Astrocyte (in vitro differentiated cells and primary cell): ENCODE measurements at regions not wholly inside any gene's neighbourhood (a gene's known extent, or its start where the extent isn't known, plus 50 kb on each side); places are given as distances from the start of the nearest gene placed in this dataset.

Experiments
- DNase-seq: peaks from one replicate; pipeline ENCODE4 v3.0.0-alpha.2; 2010; ENCODE audit warnings: low read depth
- FAIRE-seq: peaks from 2 replicates; lab custom pipeline; 2011; peaks lifted over from hg19 to GRCh38; lab: Jason Lieb, UNC
- H2AFZ ChIP-seq: 2 replicates; pipeline ENCODE4 v1.6.0; 2012; ENCODE audit warnings: low read depth, low read length, inconsistent platforms
- H3K27ac ChIP-seq: 2 replicates; pipeline ENCODE4 v1.5.1; 2011; ENCODE audit warnings: low read depth, low read length, inconsistent platforms
- H3K27me3 ChIP-seq: 2 replicates; pipeline ENCODE4 v1.6.0; 2011; ENCODE audit warnings: low read length, inconsistent platforms; ENCODE audit not compliant: insufficient read depth
- H3K36me3 ChIP-seq: 2 replicates; pipeline ENCODE4 v1.5.1; 2011; ENCODE audit warnings: low read length, inconsistent platforms; ENCODE audit not compliant: insufficient read depth
- H3K4me1 ChIP-seq: 2 replicates; pipeline ENCODE4 v1.5.1; 2011; ENCODE audit warnings: low read length, inconsistent platforms; ENCODE audit not compliant: insufficient read depth
- H3K4me2 ChIP-seq: 2 replicates; pipeline ENCODE4 v1.6.0; 2012; ENCODE audit warnings: low read length, inconsistent platforms
- H3K4me3 ChIP-seq: 2 replicates; pipeline ENCODE4 v1.5.1; 2011; ENCODE audit warnings: low read depth, mild to moderate bottlenecking, low read length, inconsistent platforms; ENCODE audit not compliant: insufficient read depth
- H3K79me2 ChIP-seq: 2 replicates; pipeline ENCODE4 v1.6.0; 2012; ENCODE audit warnings: mild to moderate bottlenecking, low read length, inconsistent platforms; ENCODE audit not compliant: insufficient read depth
- H3K9ac ChIP-seq: 2 replicates; pipeline ENCODE4 v1.6.0; 2012; ENCODE audit warnings: mild to moderate bottlenecking, low read length, inconsistent platforms
- H3K9me3 ChIP-seq: 2 replicates; pipeline ENCODE4 v1.5.1; 2012; ENCODE audit warnings: low read depth, mild to moderate bottlenecking, low read length, inconsistent platforms; ENCODE audit not compliant: insufficient read depth
- H4K20me1 ChIP-seq: 2 replicates; pipeline ENCODE4 v1.6.0; 2012; ENCODE audit warnings: low read length, inconsistent platforms; ENCODE audit not compliant: insufficient read depth
- H3K27ac Mint-ChIP-seq: one replicate; pipeline ENCODE4 v1.8.0; 2021; ENCODE audit warnings: mild to moderate bottlenecking, mixed read lengths; ENCODE audit not compliant: unreplicated experiment
- H3K27me3 Mint-ChIP-seq: one replicate; pipeline ENCODE4 v1.8.0; 2021; ENCODE audit warnings: low read depth, mixed read lengths; ENCODE audit not compliant: unreplicated experiment
- H3K36me3 Mint-ChIP-seq: one replicate; pipeline ENCODE4 v1.8.0; 2021; ENCODE audit warnings: low read depth, mixed read lengths; ENCODE audit not compliant: unreplicated experiment
- H3K4me1 Mint-ChIP-seq: one replicate; pipeline ENCODE4 v1.8.0; 2021; ENCODE audit warnings: low read depth, mixed read lengths; ENCODE audit not compliant: unreplicated experiment
- H3K4me3 Mint-ChIP-seq: one replicate; pipeline ENCODE4 v1.8.0; 2021; ENCODE audit warnings: mild to moderate bottlenecking, moderate library complexity, mixed read lengths; ENCODE audit not compliant: unreplicated experiment
- H3K9me3 Mint-ChIP-seq: one replicate; pipeline ENCODE4 v1.8.0; 2021; ENCODE audit warnings: mild to moderate bottlenecking, mixed read lengths; ENCODE audit not compliant: unreplicated experiment
- CTCF ChIP-seq: IDR thresholded peaks from 2 replicates; pipeline ENCODE4 v1.5.1; 2011; ENCODE audit warnings: low read depth, mild to moderate bottlenecking, inconsistent platforms, low read length, moderate library complexity; ENCODE audit not compliant: insufficient read depth
- EZH2 ChIP-seq: IDR thresholded peaks from 2 replicates; pipeline ENCODE4 v1.6.1; 2012; ENCODE audit warnings: mild to moderate bottlenecking, low read length, inconsistent platforms; ENCODE audit not compliant: insufficient read depth

GRCh38 chr14:53213761-53214160 lies 60.6 kb upstream of the DDHD1 start:
- H2AFZ ChIP-seq = no peak overlapping the region
- H3K27ac Mint-ChIP-seq = no peak overlapping the region

GRCh38 chr14:53209370-53209769 lies 56.2 kb upstream of the DDHD1 start:
- H3K4me3 Mint-ChIP-seq = no peak overlapping the region

More at GRCh38 chr14:53213761-53214160, 60.6 kb upstream of the DDHD1 start:
- H3K9ac ChIP-seq = no peak overlapping the region
- H3K4me3 ChIP-seq = no peak overlapping the region
- H4K20me1 ChIP-seq = no peaks in the 10 kb centered on the region
- H3K27ac ChIP-seq = no peak overlapping the region
- no peak overlapping the region for H3K4me3 Mint-ChIP-seq
- H3K9me3 ChIP-seq = no peaks in the 10 kb centered on the region
- FAIRE-seq = no peak
- H3K36me3 Mint-ChIP-seq = no peaks in the 10 kb centered on the region
- H3K27me3 ChIP-seq = peaks cover 6% of the 10 kb centered on the region
- DNase-seq = no peak
- H3K9me3 Mint-ChIP-seq = no peaks in the 10 kb centered on the region
- H3K4me1 Mint-ChIP-seq = no peaks in the 10 kb centered on the region
- no peaks in the 10 kb centered on the region for H3K36me3 ChIP-seq
- H3K27me3 Mint-ChIP-seq = no peaks in the 10 kb centered on the region
- no peaks in the 10 kb centered on the region for H3K79me2 ChIP-seq
- TF ChIP-seq CTCF = no peak
- no peak for TF ChIP-seq EZH2
- H3K4me1 ChIP-seq = no peaks in the 10 kb centered on the region
- no peak overlapping the region for H3K4me2 ChIP-seq

More at GRCh38 chr14:53209370-53209769, 56.2 kb upstream of the DDHD1 start:
- Histone ChIP-seq H3K36me3 (no peaks in the 10 kb centered on the region), H3K79me2 (no peaks in the 10 kb centered on the region), H3K9ac (no peak overlapping the region), H3K4me1 (no peaks in the 10 kb centered on the region), H3K27me3 (peaks cover 2% of the 10 kb centered on the region), H3K9me3 (no peaks in the 10 kb centered on the region), H2AFZ (no peak overlapping the region), H3K4me3 (no peak overlapping the region), H3K4me2 (no peak overlapping the region), H3K27ac (no peak overlapping the region), H4K20me1 (no peaks in the 10 kb centered on the region)
- H3K27me3 Mint-ChIP-seq = peaks cover 2% of the 10 kb centered on the region
- DNase-seq = no peak
- H3K27ac Mint-ChIP-seq = no peak overlapping the region
- TF ChIP-seq CTCF (no peak), EZH2 (no peak)
- H3K36me3 Mint-ChIP-seq = no peaks in the 10 kb centered on the region
- no peak for FAIRE-seq
- peaks cover 4% of the 10 kb centered on the region for H3K9me3 Mint-ChIP-seq
- H3K4me1 Mint-ChIP-seq = no peaks in the 10 kb centered on the region
